Sigmoid colon (tissue), 6 donors: ENCODE measurements at regions not wholly inside any gene's neighbourhood (a gene's known extent, or its start where the extent isn't known, plus 50 kb on each side); places are given as distances from the start of the nearest gene placed in this dataset.

Source experiments
- DNase-seq: peaks from one replicate; pipeline ENCODE4 v3.0.0-alpha.2; 2019
- H3K27ac ChIP-seq, 4 donors: fragments of 200-600 bp; sonication (generic); one replicate each; pipeline ENCODE4 v1.5.1; 2016 to 2019; ENCODE audit warnings: mild to moderate bottlenecking in 1 of 4
- H3K27me3 ChIP-seq, 3 donors: fragments of 200-600 bp; sonication (generic); one replicate each; pipeline ENCODE4 v1.5.1; 2019; ENCODE audit warnings: mild to moderate bottlenecking in 1 of 3
- H3K36me3 ChIP-seq, 4 donors: fragments of 200-600 bp; sonication (generic); one replicate each; pipeline ENCODE4 v1.5.1; 2016 to 2019
- H3K4me1 ChIP-seq, 4 donors: fragments of 200-600 bp; sonication (generic); one replicate each; pipeline ENCODE4 v1.5.1; 2017 to 2019
- H3K4me3 ChIP-seq, 4 donors: fragments of 200-600 bp; sonication (generic); one replicate each; pipeline ENCODE4 v1.5.1; 2017 to 2019; ENCODE audit warnings: mild to moderate bottlenecking in 2 of 4, moderate library complexity in 1 of 4
- H3K9me3 ChIP-seq, 4 donors: fragments of 200-600 bp in 3 of 4; sonication (generic) in 3 of 4; one replicate each; pipeline versions ENCODE4 v1.5.1 to v1.6.1; 2013 to 2019
- CTCF ChIP-seq, 4 experiments: fragments of 450-650 bp in 3 of 4; fragments of 200-600 bp in 1 of 4; IDR thresholded peaks; one replicate each; pipeline ENCODE4 v1.5.1; 2016 to 2019; ENCODE audit warnings: antibody characterized with exemption in 4 of 4, mild to moderate bottlenecking in 3 of 4, moderate library complexity in 2 of 4
- EP300 ChIP-seq, 4 donors: sonication (generic); formaldehyde crosslinking; IDR thresholded peaks; one replicate each; pipeline ENCODE4 v1.6.1; 2017; ENCODE audit warnings: antibody characterized with exemption in 4 of 4
- POLR2A ChIP-seq, 2 donors: fragments of 450-650 bp; IDR thresholded peaks; one replicate each; pipeline ENCODE4 v1.6.1; 2016; ENCODE audit warnings: antibody characterized with exemption in 2 of 2, mild to moderate bottlenecking in 2 of 2, moderate library complexity in 2 of 2
- POLR2AphosphoS5 ChIP-seq, 4 donors: sonication (generic); formaldehyde crosslinking; IDR thresholded peaks; one replicate each; pipeline ENCODE4 v1.6.1; 2017; ENCODE audit warnings: antibody characterized with exemption in 4 of 4
- WGBS, 2 donors: extraction: QIAGEN DNeasy Blood & Tissue Kit; methylation state at CpG; one replicate each; pipeline ENCODE4 v1.1.7; 2013; 5-methylcytosine and 5-hydroxymethylcytosine counted together
- intact Hi-C: fragments of 100-400 bp; cut with DNase I; formaldehyde crosslinking; loops from one replicate; pipeline ENCODE4 v1.15.1; 2023
- donor health status: healthy with polysubstance abuse.
- donor health status: healthy.

GRCh38 chr4:167688660-167689142, 403.6 kb upstream of the ANXA10 start:
- WGBS, 2 donors, result 74 to 87% methylated on average over 9 of the region's 9 CpGs
- TF ChIP-seq CTCF (IDR thresholded peaks at IDR 0.05), result no peak
- no peak for TF ChIP-seq EP300 (IDR thresholded peaks at IDR 0.05)
- TF ChIP-seq POLR2A (IDR thresholded peaks at IDR 0.05), result no peak
- no peak for TF ChIP-seq POLR2AphosphoS5 (IDR thresholded peaks at IDR 0.05)
- Histone ChIP-seq H3K4me1 (no peaks in the 10 kb centered on the region), H3K36me3 (no peaks in the 10 kb centered on the region), H3K4me3 (no peak overlapping the region), H3K27ac (no peak overlapping the region), H3K9me3 (no peaks in the 10 kb centered on the region), H3K27me3 (no peaks in the 10 kb centered on the region)
- DNase-seq, result no peak
- intact Hi-C loops, result no loop called here

- H3K27me3 ChIP-seq, result no peaks in the 10 kb centered on the region
- TF ChIP-seq CTCF (IDR thresholded peaks at IDR 0.05), result no peak
- TF ChIP-seq POLR2A (IDR thresholded peaks at IDR 0.05), result no peak
- no peak for TF ChIP-seq EP300 (IDR thresholded peaks at IDR 0.05)
- no peak for TF ChIP-seq POLR2AphosphoS5 (IDR thresholded peaks at IDR 0.05)
- DNase-seq, result no peak
- intact Hi-C loops, result no loop called here
- H3K9me3 ChIP-seq, result no peaks in the 10 kb centered on the region
- H3K4me1 ChIP-seq, result no peaks in the 10 kb centered on the region
- H3K27ac ChIP-seq, result no peak overlapping the region
- no peaks in the 10 kb centered on the region for H3K36me3 ChIP-seq
- no peak overlapping the region for H3K4me3 ChIP-seq
Observed at GRCh38 chr4:167702391-167702790, 389.9 kb upstream of the ANXA10 start.

GRCh38 chr4:167711517-167711916, 380.8 kb upstream of the ANXA10 start:
- TF ChIP-seq POLR2AphosphoS5 (IDR thresholded peaks at IDR 0.05) (no peak), POLR2A (IDR thresholded peaks at IDR 0.05) (no peak), EP300 (IDR thresholded peaks at IDR 0.05) (no peak), CTCF (IDR thresholded peaks at IDR 0.05) (no peak)
- Histone ChIP-seq H3K9me3 (no peaks in the 10 kb centered on the region), H3K27me3 (no peaks in the 10 kb centered on the region), H3K27ac (no peak overlapping the region), H3K4me1 (no peaks in the 10 kb centered on the region), H3K36me3 (no peaks in the 10 kb centered on the region), H3K4me3 (no peak overlapping the region)
- WGBS, 2 donors, result 55 to 67% methylated on average over 5 of the region's 5 CpGs
- no peak for DNase-seq
- intact Hi-C loops, result no loop called here

- Histone ChIP-seq H3K36me3 (no peaks in the 10 kb centered on the region), H3K27ac (no peak overlapping the region), H3K4me3 (no peak overlapping the region), H3K9me3 (no peaks in the 10 kb centered on the region), H3K4me1 (no peaks in the 10 kb centered on the region), H3K27me3 (no peaks in the 10 kb centered on the region)
- 86 to 94% methylated on average over 1 of the region's 1 CpG for WGBS, 2 donors
- intact Hi-C loops, result no loop called here
- no peak for DNase-seq
- TF ChIP-seq POLR2A (IDR thresholded peaks at IDR 0.05) (no peak), POLR2AphosphoS5 (IDR thresholded peaks at IDR 0.05) (no peak), CTCF (IDR thresholded peaks at IDR 0.05) (no peak), EP300 (IDR thresholded peaks at IDR 0.05) (no peak)
Observed at GRCh38 chr4:167713756-167714155, 378.6 kb upstream of the ANXA10 start.

GRCh38 chr4:167715176-167715575, 377.2 kb upstream of the ANXA10 start:
- Histone ChIP-seq H3K4me1 (no peaks in the 10 kb centered on the region), H3K36me3 (no peaks in the 10 kb centered on the region), H3K27me3 (no peaks in the 10 kb centered on the region), H3K9me3 (no peaks in the 10 kb centered on the region), H3K4me3 (no peak overlapping the region), H3K27ac (no peak overlapping the region)
- intact Hi-C loops, result no loop called here
- TF ChIP-seq POLR2AphosphoS5 (IDR thresholded peaks at IDR 0.05), result no peak
- TF ChIP-seq CTCF (IDR thresholded peaks at IDR 0.05), result no peak
- no peak for TF ChIP-seq EP300 (IDR thresholded peaks at IDR 0.05)
- TF ChIP-seq POLR2A (IDR thresholded peaks at IDR 0.05), result no peak
- DNase-seq, result no peak
- 75 to 78% methylated on average over 1 of the region's 1 CpG for WGBS, 2 donors
